Neuronal stem cell (in vitro differentiated cells): ENCODE measurements at regions not wholly inside any gene's neighbourhood (a gene's known extent, or its start where the extent isn't known, plus 50 kb on each side); places are given as distances from the start of the nearest gene placed in this dataset.

Source experiments
- DNase-seq: peaks from one replicate; pipeline ENCODE4 v3.0.0-alpha.2; 2013; ENCODE audit warnings: low spot score
- H2AFZ ChIP-seq: one replicate; pipeline ENCODE4 v1.6.1; 2013; ENCODE audit warnings: mild to moderate bottlenecking, low read length, inconsistent platforms
- H2AK5ac ChIP-seq: 2 replicates; pipeline ENCODE4 v1.6.1; 2013; ENCODE audit warnings: low read depth, mild to moderate bottlenecking, inconsistent platforms, low read length, moderate library complexity, mixed read lengths
- H2BK120ac ChIP-seq: 2 replicates; pipeline ENCODE4 v1.6.1; 2013; ENCODE audit warnings: low read depth, mild to moderate bottlenecking, inconsistent platforms, low read length, moderate library complexity, mixed read lengths
- H2BK12ac ChIP-seq: one replicate; pipeline ENCODE4 v1.6.1; 2013; ENCODE audit warnings: low read length, inconsistent platforms
- H2BK15ac ChIP-seq: 2 replicates; pipeline ENCODE4 v1.6.1; 2013; ENCODE audit warnings: mild to moderate bottlenecking, low read length, inconsistent platforms, mixed read lengths
- H2BK5ac ChIP-seq: one replicate; pipeline ENCODE4 v1.6.1; 2013; ENCODE audit warnings: inconsistent platforms, mild to moderate bottlenecking, low read length, moderate library complexity
- H3K14ac ChIP-seq: one replicate; pipeline ENCODE4 v1.6.1; 2013; ENCODE audit warnings: low read length, inconsistent platforms
- H3K18ac ChIP-seq: 2 replicates; pipeline ENCODE4 v1.6.1; 2013; ENCODE audit warnings: low read length, inconsistent platforms
- H3K23ac ChIP-seq: 2 replicates; pipeline ENCODE4 v1.6.1; 2013; ENCODE audit warnings: low read depth, mild to moderate bottlenecking, mixed read lengths, low read length, inconsistent platforms; ENCODE audit not compliant: poor library complexity
- H3K27ac ChIP-seq: replicated peaks from 3 replicates; pipeline ENCODE4 v1.5.1; 2013; ENCODE audit warnings: low read length, inconsistent platforms
- H3K27me3 ChIP-seq, 3 experiments: 2 replicates each; pipeline ENCODE4 v1.6.1; 2013; ENCODE audit warnings: low read length in 3 of 3, mild to moderate bottlenecking in 2 of 3, inconsistent platforms in 1 of 3, low read depth in 1 of 3, mixed read lengths in 1 of 3, moderate library complexity in 1 of 3; ENCODE audit not compliant: control insufficient read depth in 3 of 3, insufficient read depth in 3 of 3
- H3K36me3 ChIP-seq, 2 donors: replicated peaks in 1 of 2; 2 replicates each; pipeline ENCODE4 v1.6.1; 2013; ENCODE audit warnings: low read length in 2 of 2; ENCODE audit not compliant: control insufficient read depth in 2 of 2, insufficient read depth in 2 of 2
- H3K4ac ChIP-seq: 2 replicates; pipeline ENCODE4 v1.6.1; 2013; ENCODE audit warnings: inconsistent platforms, mild to moderate bottlenecking, low read length, moderate library complexity
- H3K4me1 ChIP-seq, 2 donors: 1 replicate in 1 of 2; 2 replicates in 1 of 2; pipeline ENCODE4 v1.6.1; 2013; ENCODE audit warnings: low read length in 2 of 2, low read depth in 1 of 2; ENCODE audit not compliant: control insufficient read depth in 2 of 2, insufficient read depth in 1 of 2
- H3K4me2 ChIP-seq: one replicate; pipeline ENCODE4 v1.6.1; 2013; ENCODE audit warnings: mild to moderate bottlenecking, low read length, inconsistent platforms; ENCODE audit not compliant: insufficient read depth, poor library complexity, severe bottlenecking
- H3K4me3 ChIP-seq, 2 donors: 2 replicates each; pipeline ENCODE4 v1.5.1; 2013; ENCODE audit warnings: low read length in 2 of 2, mild to moderate bottlenecking in 2 of 2, inconsistent platforms in 1 of 2, moderate library complexity in 1 of 2
- H3K79me1 ChIP-seq: one replicate; pipeline ENCODE4 v1.6.1; 2013; ENCODE audit warnings: low read depth, mild to moderate bottlenecking, inconsistent platforms, low read length, moderate library complexity
- H3K9ac ChIP-seq: one replicate; pipeline ENCODE4 v1.6.1; 2013; ENCODE audit warnings: mild to moderate bottlenecking, low read depth, low read length, inconsistent platforms; ENCODE audit not compliant: poor library complexity
- H3K9me3 ChIP-seq, 2 donors: replicated peaks in 1 of 2; 2 replicates each; pipeline versions ENCODE3 to v1.6.1; 2013; ENCODE audit warnings: low read length in 2 of 2, mild to moderate bottlenecking in 2 of 2, inconsistent platforms in 1 of 2, low read depth in 1 of 2, mixed read lengths in 1 of 2, moderate library complexity in 1 of 2; ENCODE audit not compliant: control insufficient read depth in 2 of 2, insufficient read depth in 1 of 2
- H4K8ac ChIP-seq: one replicate; pipeline ENCODE4 v1.6.1; 2013; ENCODE audit warnings: low read depth, mild to moderate bottlenecking, inconsistent platforms, low read length, moderate library complexity
- H4K91ac ChIP-seq: one replicate; pipeline ENCODE4 v1.6.1; 2013; ENCODE audit warnings: low read length, low read depth, mild to moderate bottlenecking, inconsistent platforms; ENCODE audit not compliant: poor library complexity
- WGBS, 2 donors: extraction: QIAGEN DNeasy Blood & Tissue Kit; methylation state at CpG; one replicate each; pipeline ENCODE4 v1.1.7; 2013; ENCODE audit warnings: missing lambda C conversion rate in 2 of 2, mixed read lengths in 1 of 2; ENCODE audit not compliant: insufficient read length in 2 of 2, insufficient replicate concordance in 1 of 2; ENCODE audit errors: extremely low coverage in 2 of 2; 5-methylcytosine and 5-hydroxymethylcytosine counted together

GRCh38 chr3:3902161-3902560, 102.9 kb downstream of the LRRN1 start:
- no peak overlapping the region for H3K27ac ChIP-seq

DNA sequence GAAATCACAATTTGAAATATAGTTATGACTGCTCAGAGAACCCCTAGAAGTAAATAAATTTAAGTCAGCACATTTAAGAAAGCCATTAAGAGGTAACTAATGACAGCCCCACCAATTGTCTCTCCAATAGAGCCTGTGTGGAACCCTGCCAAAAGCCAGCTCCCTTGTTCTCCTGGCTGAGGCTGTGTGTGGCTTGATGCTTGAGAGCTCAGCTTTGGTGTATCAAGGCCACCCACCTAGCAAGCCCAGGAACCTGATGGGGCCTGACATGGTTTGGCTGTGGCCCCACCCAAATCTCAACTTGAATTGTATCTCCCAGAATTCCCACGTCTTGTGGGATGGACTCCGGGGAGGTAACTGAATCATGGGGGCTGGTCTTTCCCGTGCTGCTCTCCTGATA, 106.9 kb downstream of the LRRN1 start:
- Histone ChIP-seq H3K36me3 (no peaks in the 10 kb centered on the region), H2AK5ac (no peak overlapping the region), H3K79me1 (no peaks in the 10 kb centered on the region), H3K4me1 (peaks cover 0 to 2% of the 10 kb centered on the region in 2 donors), H4K91ac (no peak overlapping the region), H2BK12ac (no peak overlapping the region), H3K4me2 (no peak overlapping the region), H3K4ac (no peak overlapping the region), H3K9me3 (no peaks in the 10 kb centered on the region), H4K8ac (no peak overlapping the region), H2BK15ac (no peak overlapping the region), H3K4me3 (no peak overlapping the region), H2AFZ (no peak overlapping the region), H3K23ac (no peak overlapping the region), H3K14ac (no peak overlapping the region), H3K9ac (no peak overlapping the region), H2BK5ac (no peak overlapping the region), H3K18ac (no peak overlapping the region), H2BK120ac (no peak overlapping the region), H3K27ac (no peak overlapping the region), H3K27me3 (no peaks in the 10 kb centered on the region)
- no peak for DNase-seq
- WGBS, 2 donors, result no CpG with 5 or more reads among the region's 3 CpGs

More at GRCh38 chr3:3902161-3902560, 102.9 kb downstream of the LRRN1 start:
- no CpG with 5 or more reads among the region's 1 CpG for WGBS, 2 donors
- no peak for DNase-seq
- Histone ChIP-seq H4K8ac (no peak overlapping the region), H3K9me3 (no peaks in the 10 kb centered on the region), H2BK15ac (no peak overlapping the region), H2BK120ac (no peak overlapping the region), H2AFZ (no peak overlapping the region), H3K14ac (no peak overlapping the region), H3K4me1 (no peaks in the 10 kb centered on the region), H3K18ac (no peak overlapping the region), H3K79me1 (no peaks in the 10 kb centered on the region), H2BK12ac (no peak overlapping the region), H3K36me3 (no peaks in the 10 kb centered on the region), H4K91ac (no peak overlapping the region), H3K9ac (no peak overlapping the region), H3K23ac (no peak overlapping the region), H2BK5ac (no peak overlapping the region), H2AK5ac (no peak overlapping the region), H3K27me3 (no peaks in the 10 kb centered on the region), H3K4ac (no peak overlapping the region), H3K4me3 (no peak overlapping the region), H3K4me2 (no peak overlapping the region)

- no peak overlapping the region for H3K14ac ChIP-seq
- H3K4me1 ChIP-seq, result peaks cover 0 to 2% of the 10 kb centered on the region in 2 donors
- H2AK5ac ChIP-seq, result no peak overlapping the region
- no peak overlapping the region for H3K27ac ChIP-seq
- no peak overlapping the region for H3K4ac ChIP-seq
- no peak overlapping the region for H4K8ac ChIP-seq
- no peak overlapping the region for H3K9ac ChIP-seq
- H4K91ac ChIP-seq, result no peak overlapping the region
- no peak overlapping the region for H3K23ac ChIP-seq
- H3K36me3 ChIP-seq, result no peaks in the 10 kb centered on the region
- H3K18ac ChIP-seq, result no peak overlapping the region
- H3K9me3 ChIP-seq, result no peaks in the 10 kb centered on the region
- DNase-seq, result no peak
- H2BK15ac ChIP-seq, result no peak overlapping the region
- no peak overlapping the region for H3K4me2 ChIP-seq
- H3K4me3 ChIP-seq, result no peak overlapping the region
- H3K27me3 ChIP-seq, result no peaks in the 10 kb centered on the region
- no peak overlapping the region for H2BK5ac ChIP-seq
- no peak overlapping the region for H2AFZ ChIP-seq
- H3K79me1 ChIP-seq, result no peaks in the 10 kb centered on the region
- no peak overlapping the region for H2BK12ac ChIP-seq
- no peak overlapping the region for H2BK120ac ChIP-seq
These were observed 107.8 kb downstream of the LRRN1 start for GRCh38 chr3:3907023-3907422.

GRCh38 chr3:3918763-3919162, 119.5 kb downstream of the LRRN1 start:
- Histone ChIP-seq H2BK5ac (no peak overlapping the region), H3K36me3 (no peaks in the 10 kb centered on the region), H3K23ac (no peak overlapping the region), H2AFZ (no peak overlapping the region), H2AK5ac (no peak overlapping the region), H3K79me1 (no peaks in the 10 kb centered on the region), H2BK120ac (no peak overlapping the region), H4K8ac (no peak overlapping the region), H2BK12ac (no peak overlapping the region), H3K27me3 (no peaks in the 10 kb centered on the region), H3K4ac (no peak overlapping the region), H4K91ac (no peak overlapping the region), H3K27ac (no peak overlapping the region), H3K9ac (no peak overlapping the region), H3K14ac (no peak overlapping the region), H3K18ac (no peak overlapping the region), H2BK15ac (no peak overlapping the region), H3K4me1 (peaks cover 8 to 24% of the 10 kb centered on the region in 2 donors), H3K4me2 (no peak overlapping the region), H3K4me3 (no peak overlapping the region), H3K9me3 (no peaks in the 10 kb centered on the region)
- WGBS, 2 donors, result no CpG with 5 or more reads among the region's 1 CpG
- DNase-seq, result no peak
